Esophagus muscularis mucosa (tissue), 4 donors: ENCODE measurements at regions not wholly inside any gene's neighbourhood (a gene's known extent, or its start where the extent isn't known, plus 50 kb on each side); places are given as distances from the start of the nearest gene placed in this dataset.

Experiments
- DNase-seq: peaks from one replicate; pipeline ENCODE4 v3.0.0-alpha.2; 2017; ENCODE audit errors: extremely low spot score
- H3K27ac ChIP-seq, 4 donors: fragments of 200-600 bp; sonication (generic); replicated peaks in 1 of 4; 1 replicate in 3 of 4; 2 replicates in 1 of 4; pipeline ENCODE4 v1.5.1; 2016 to 2019; ENCODE audit warnings: mild to moderate bottlenecking in 1 of 4
- H3K27me3 ChIP-seq, 4 donors: fragments of 200-600 bp; sonication (generic); one replicate each; pipeline versions ENCODE4 v1.5.1 to v1.6.0; 2016 to 2019
- H3K36me3 ChIP-seq, 4 donors: fragments of 200-600 bp; sonication (generic); one replicate each; pipeline ENCODE4 v1.5.1; 2016 to 2019
- H3K4me1 ChIP-seq, 4 donors: fragments of 200-600 bp; sonication (generic); one replicate each; pipeline ENCODE4 v1.5.1; 2016 to 2019
- H3K4me3 ChIP-seq, 4 donors: fragments of 200-600 bp; sonication (generic); 1 replicate in 2 of 4; 2 replicates in 2 of 4; pipeline ENCODE4 v1.5.1; 2016 to 2019; ENCODE audit warnings: mild to moderate bottlenecking in 4 of 4, moderate library complexity in 1 of 4
- H3K9me3 ChIP-seq, 4 donors: fragments of 200-600 bp; sonication (generic); 1 replicate in 3 of 4; 2 replicates in 1 of 4; pipeline ENCODE4 v1.5.1; 2016 to 2019
- EP300 ChIP-seq: sonication (generic); formaldehyde crosslinking; IDR thresholded peaks from one replicate; pipeline ENCODE4 v1.6.1; 2017; ENCODE audit warnings: antibody characterized with exemption
- POLR2A ChIP-seq: fragments of 450-650 bp; IDR thresholded peaks from one replicate; pipeline ENCODE4 v1.6.1; 2017; ENCODE audit warnings: antibody characterized with exemption, moderate library complexity, mild to moderate bottlenecking, low read depth
- POLR2AphosphoS5 ChIP-seq, 2 donors: sonication (generic); formaldehyde crosslinking; IDR thresholded peaks; one replicate each; pipeline ENCODE4 v1.6.1; 2017; ENCODE audit warnings: antibody characterized with exemption in 2 of 2
- WGBS: methylation state at CpG from one replicate; pipeline ENCODE4 v1.1.5; 2018; 5-methylcytosine and 5-hydroxymethylcytosine counted together
- intact Hi-C: fragments of 100-400 bp; cut with DNase I; formaldehyde crosslinking; loops from one replicate; pipeline ENCODE4 v1.15.1; 2023
- TF ChIP-seq, protein P1 (sequence below), 3 experiments: fragments of 200-600 bp in 2 of 3; fragments of 450-650 bp in 1 of 3; sonication (generic) in 2 of 3; IDR thresholded peaks; one replicate each; pipeline ENCODE4 v1.5.1; 2017 to 2019; ENCODE audit warnings: antibody characterized with exemption in 3 of 3, mild to moderate bottlenecking in 2 of 3, moderate library complexity in 1 of 3

DNA sequence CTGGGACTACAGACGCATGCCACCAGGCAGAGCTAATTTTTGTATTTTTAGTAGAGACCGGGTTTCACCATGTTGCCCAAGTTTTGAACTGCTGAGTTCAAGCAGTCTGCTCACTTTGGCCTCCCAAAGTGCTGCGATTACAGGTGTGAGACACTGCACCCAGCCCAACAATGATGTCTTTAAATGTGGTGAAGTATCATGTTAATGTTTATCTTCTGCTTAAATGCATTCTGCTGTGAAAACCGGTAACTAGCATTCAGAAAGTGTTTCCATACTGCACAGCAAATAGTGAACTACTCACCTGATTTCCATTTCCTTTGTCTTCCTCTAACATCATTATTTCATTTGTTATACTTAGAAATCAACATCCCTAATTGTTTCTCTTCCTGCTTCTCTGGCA, 264.0 kb upstream of the ITGA1 start:
- WGBS = 100% methylated on average over 4 of the region's 4 CpGs
- H3K27ac ChIP-seq = no peak overlapping the region
- TF ChIP-seq, protein P1, sequence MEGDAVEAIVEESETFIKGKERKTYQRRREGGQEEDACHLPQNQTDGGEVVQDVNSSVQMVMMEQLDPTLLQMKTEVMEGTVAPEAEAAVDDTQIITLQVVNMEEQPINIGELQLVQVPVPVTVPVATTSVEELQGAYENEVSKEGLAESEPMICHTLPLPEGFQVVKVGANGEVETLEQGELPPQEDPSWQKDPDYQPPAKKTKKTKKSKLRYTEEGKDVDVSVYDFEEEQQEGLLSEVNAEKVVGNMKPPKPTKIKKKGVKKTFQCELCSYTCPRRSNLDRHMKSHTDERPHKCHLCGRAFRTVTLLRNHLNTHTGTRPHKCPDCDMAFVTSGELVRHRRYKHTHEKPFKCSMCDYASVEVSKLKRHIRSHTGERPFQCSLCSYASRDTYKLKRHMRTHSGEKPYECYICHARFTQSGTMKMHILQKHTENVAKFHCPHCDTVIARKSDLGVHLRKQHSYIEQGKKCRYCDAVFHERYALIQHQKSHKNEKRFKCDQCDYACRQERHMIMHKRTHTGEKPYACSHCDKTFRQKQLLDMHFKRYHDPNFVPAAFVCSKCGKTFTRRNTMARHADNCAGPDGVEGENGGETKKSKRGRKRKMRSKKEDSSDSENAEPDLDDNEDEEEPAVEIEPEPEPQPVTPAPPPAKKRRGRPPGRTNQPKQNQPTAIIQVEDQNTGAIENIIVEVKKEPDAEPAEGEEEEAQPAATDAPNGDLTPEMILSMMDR (IDR thresholded peaks at IDR 0.05) = no peak
- TF ChIP-seq EP300 = no peak
- no peak for TF ChIP-seq POLR2A
- no peaks in the 10 kb centered on the region for H3K27me3 ChIP-seq
- intact Hi-C loops = no loop called here
- H3K4me1 ChIP-seq = no peaks in the 10 kb centered on the region
- no peak overlapping the region for H3K4me3 ChIP-seq
- H3K9me3 ChIP-seq = no peaks in the 10 kb centered on the region
- no peak for DNase-seq
- H3K36me3 ChIP-seq = no peaks in the 10 kb centered on the region

DNA sequence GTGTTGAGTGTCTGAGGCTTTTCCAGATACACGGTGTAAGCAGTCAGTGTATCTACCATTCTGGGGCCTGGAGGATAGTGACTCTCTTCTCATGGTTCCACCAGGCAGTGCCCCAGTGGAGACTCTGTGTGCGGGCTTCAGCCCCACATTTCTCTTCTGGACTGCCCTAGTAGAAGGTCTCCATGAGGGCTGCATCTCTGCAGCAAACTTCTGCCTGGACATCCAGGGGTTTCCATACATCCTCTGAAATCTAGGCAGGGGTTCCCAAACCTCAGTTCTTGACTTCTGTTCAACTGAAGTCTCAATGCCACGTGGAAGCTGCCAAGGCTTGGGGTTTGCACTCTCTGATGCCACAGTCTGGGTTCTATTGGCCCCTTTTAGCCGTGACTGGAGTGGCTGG, 256.6 kb upstream of the ITGA1 start:
- Histone ChIP-seq H3K9me3 (peaks cover 0 to 12% (median 6%) of the 10 kb centered on the region in 4 donors), H3K27ac (no peak overlapping the region), H3K27me3 (no peaks in the 10 kb centered on the region), H3K36me3 (no peaks in the 10 kb centered on the region), H3K4me3 (no peak overlapping the region), H3K4me1 (no peaks in the 10 kb centered on the region)
- 80% methylated on average over 2 of the region's 4 CpGs for WGBS
- TF ChIP-seq POLR2A = no peak
- TF ChIP-seq, protein P1 (IDR thresholded peaks at IDR 0.05) = no peak
- no peak for TF ChIP-seq POLR2AphosphoS5 (IDR thresholded peaks at IDR 0.05)
- no peak for TF ChIP-seq EP300
- DNase-seq = no peak
- intact Hi-C loops = no loop called here

GRCh38 chr5:52543594-52543993, 244.1 kb upstream of the ITGA1 start:
- 94% methylated on average over 5 of the region's 5 CpGs for WGBS
- intact Hi-C loops = no loop called here
- TF ChIP-seq, protein P1 (IDR thresholded peaks at IDR 0.05) = no peak
- TF ChIP-seq EP300 (no peak), POLR2AphosphoS5 (IDR thresholded peaks at IDR 0.05) (no peak), POLR2A (no peak)
- no peaks in the 10 kb centered on the region for H3K36me3 ChIP-seq
- H3K4me3 ChIP-seq = no peak overlapping the region
- H3K9me3 ChIP-seq = peaks cover 0 to 9% (median 4%) of the 10 kb centered on the region in 4 donors
- DNase-seq = no peak
- H3K27ac ChIP-seq = no peak overlapping the region
- H3K27me3 ChIP-seq = no peaks in the 10 kb centered on the region
- no peaks in the 10 kb centered on the region for H3K4me1 ChIP-seq

DNA sequence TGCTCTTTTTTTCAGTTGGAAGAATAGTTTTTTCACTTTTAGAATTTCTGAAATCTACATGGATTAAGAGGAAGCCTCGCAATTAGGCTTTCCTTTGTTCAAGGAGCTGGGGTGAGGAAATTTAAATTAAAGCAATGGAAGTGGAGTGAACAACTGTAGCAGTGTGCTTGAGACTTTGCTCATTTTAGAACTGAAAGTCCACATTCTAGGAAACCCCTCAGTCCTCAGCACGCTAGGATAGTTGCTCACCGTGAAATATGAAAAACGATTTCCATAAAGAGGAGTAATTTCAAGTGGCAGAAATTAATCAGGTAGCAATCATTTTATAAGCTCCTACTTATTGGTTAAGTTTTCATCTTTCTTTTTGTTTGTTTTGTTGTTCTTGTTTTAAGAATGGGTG, 243.0 kb upstream of the ITGA1 start:
- intact Hi-C loops = no loop called here
- Histone ChIP-seq H3K27me3 (no peaks in the 10 kb centered on the region), H3K4me3 (no peak overlapping the region), H3K4me1 (no peaks in the 10 kb centered on the region), H3K36me3 (no peaks in the 10 kb centered on the region), H3K9me3 (peaks cover 0 to 10% (median 4%) of the 10 kb centered on the region in 4 donors), H3K27ac (no peak overlapping the region)
- 82% methylated on average over 4 of the region's 4 CpGs for WGBS
- DNase-seq = no peak
- TF ChIP-seq EP300 (no peak), POLR2A (no peak), POLR2AphosphoS5 (IDR thresholded peaks at IDR 0.05) (no peak)
- TF ChIP-seq, protein P1 (IDR thresholded peaks at IDR 0.05) = no peak

DNA sequence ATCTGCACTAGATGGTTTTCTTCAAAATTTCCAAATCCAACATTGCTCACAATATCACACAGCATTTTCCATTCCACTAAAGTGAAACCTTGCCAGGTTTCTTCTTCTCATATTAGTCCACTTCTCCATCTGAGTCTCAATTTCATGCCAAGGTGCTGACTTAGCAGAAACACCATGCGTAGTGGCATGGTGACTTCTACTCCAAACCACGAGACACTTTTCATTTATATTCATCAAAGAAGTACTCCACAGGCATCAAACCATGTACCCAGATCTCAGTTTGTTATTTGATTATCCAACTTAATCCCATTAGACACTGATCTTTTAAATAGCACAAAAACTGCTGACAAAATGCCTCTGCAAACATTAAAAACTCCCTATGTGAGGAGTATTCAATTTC, 233.4 kb upstream of the ITGA1 start:
- Histone ChIP-seq H3K27me3 (no peaks in the 10 kb centered on the region), H3K27ac (no peak overlapping the region), H3K4me3 (no peak overlapping the region), H3K4me1 (no peaks in the 10 kb centered on the region), H3K9me3 (peaks cover 0 to 7% (median 2%) of the 10 kb centered on the region in 4 donors), H3K36me3 (no peaks in the 10 kb centered on the region)
- no peak for DNase-seq
- intact Hi-C loops = no loop called here
- TF ChIP-seq POLR2AphosphoS5 (IDR thresholded peaks at IDR 0.05) = no peak
- WGBS = 60% methylated on average over 2 of the region's 2 CpGs
